NCI-H524 (cell line): ENCODE measurements at regions not wholly inside any gene's neighbourhood (a gene's known extent, or its start where the extent isn't known, plus 50 kb on each side); places are given as distances from the start of the nearest gene placed in this dataset.

ENCODE experiments used
- DNase-seq, 2 experiments: peaks; one replicate each; lab custom pipeline; 2025; lab: John Stamatoyannopoulos, UW

DNA sequence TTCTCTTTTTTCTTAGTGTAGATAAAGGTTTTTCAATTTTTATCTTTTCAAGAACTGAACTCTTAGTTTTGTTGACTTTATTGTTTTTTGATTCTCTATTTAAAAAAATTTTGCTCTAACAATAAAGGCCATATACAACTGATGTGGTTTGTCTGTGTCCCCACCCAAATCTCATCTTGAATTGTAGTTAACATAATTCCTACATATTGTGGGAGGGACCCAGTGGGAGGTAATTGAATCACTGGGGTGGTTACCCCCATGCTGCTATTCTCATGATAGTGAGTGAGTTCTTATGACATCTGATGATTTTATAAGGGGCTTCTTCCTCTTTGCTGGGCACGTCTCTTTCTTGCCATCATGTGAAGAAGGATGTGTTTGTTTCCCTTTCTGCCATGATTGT, 199.8 kb downstream of the DHX35 start:
- DNase-seq = no peak

DNA sequence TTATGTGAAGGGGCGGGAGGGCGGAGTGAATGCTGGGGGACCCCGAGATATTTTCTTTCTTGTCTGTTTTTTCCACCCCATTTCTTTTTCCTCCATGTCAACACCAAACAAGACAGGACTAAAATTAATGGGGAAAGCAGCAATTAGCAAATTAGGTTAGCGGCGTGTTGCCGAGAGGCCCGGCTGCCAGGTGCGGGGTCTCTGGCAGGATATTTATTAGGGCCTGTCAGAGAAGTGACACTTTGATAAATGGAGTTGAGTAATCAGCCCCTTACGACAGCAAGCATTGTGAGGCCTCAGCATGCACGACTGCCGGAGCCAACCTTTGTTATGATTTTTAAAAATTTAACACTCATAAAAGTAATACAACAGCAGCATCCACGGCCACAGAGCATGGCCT, 193.8 kb downstream of the DHX35 start:
- no peak for DNase-seq

DNA sequence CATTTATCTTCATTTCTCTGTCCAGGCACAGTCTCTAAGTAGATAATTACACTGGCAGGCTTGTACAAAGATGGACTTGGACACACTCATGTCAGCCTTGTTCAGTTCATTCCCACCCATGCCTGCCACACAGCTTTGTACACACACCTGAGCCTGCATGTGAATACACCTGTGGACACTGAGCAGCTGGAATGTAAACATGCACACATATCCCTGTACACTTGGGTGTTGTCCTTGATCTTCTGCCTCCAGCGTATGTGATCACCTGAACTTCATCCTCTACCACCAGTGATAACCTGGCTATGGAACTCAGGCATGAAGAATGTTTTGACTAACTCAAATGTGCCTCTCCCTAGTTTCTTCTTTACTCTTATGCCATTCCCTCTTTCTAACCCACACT, 190.6 kb downstream of the DHX35 start:
- no peak for DNase-seq

DNA sequence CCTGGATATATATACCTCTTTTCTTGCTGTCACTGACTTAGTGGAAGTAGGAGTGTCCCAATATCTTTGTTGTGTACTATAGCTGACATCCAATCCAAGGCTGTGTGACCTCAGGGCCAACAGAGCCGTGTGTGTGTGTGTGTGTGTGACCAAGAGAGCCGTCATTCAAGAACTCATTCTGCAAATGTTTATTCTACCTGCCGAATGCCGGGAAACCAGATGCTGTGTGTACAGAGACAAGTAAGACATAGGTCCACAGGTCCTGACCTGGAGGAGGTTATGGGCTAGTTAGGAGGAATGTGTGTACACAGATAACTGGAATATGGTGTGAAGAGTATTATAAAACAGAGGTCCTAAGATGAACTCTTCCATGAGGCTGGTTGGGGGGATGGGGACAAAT, 190.0 kb downstream of the DHX35 start:
- no peak for DNase-seq

DNA sequence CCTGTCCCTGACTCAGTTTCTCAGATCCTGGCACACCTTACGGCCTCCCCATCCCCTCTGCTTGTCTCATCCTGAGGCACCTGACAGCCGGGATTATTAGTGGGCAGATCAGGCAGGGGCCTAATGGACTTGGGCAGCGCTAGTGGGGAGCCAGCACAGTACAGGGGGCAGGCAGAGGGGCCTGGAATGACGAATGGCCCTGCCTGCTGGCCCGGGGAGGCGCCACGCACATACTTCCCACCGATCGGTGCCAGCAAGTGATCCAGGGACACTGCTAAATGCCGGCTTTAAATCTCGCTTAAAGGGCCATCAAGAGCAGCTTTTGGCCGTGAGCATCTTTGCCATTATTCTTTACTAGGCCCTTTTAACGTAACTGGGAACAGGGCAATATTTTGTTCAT, 188.4 kb downstream of the DHX35 start:
- DNase-seq = no peak

DNA sequence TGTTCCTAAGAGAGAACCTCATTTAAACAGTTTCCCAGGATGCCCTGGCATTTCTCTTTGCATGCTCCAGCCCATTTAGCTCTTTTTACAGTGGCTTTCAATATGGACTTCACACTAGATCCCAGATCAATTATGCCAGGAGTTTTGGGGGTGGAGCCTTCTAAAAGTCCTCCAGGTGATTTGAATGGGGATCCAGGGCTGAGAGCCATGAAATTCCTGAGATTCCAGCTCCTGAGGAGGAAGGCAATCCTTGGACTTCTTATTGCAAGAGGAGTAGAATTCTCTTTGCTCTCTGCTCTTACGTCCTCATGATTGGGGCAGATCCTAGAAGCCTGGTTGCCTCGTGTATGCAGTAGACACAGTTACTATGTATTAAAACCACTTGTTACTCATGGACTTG, 184.2 kb downstream of the DHX35 start:
- DNase-seq = no peak

DNA sequence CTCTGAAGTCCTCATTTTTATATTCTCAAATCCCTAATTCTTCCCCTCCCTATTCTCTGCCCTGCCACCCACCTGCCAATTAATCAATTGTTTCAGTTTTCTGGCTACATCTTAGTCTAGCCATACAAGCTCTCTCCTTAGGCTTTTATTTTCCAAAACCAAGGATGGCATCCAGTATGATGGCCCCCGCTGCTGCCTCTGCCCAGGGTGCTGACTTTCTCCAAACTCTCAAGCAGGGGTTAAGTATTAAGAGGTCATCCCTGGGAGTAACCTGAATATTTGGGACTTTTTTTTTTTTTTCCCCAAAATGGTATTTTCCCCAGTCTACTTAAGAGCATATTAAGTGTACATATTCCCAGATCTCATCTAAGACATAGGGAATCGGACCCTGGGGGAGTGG, 183.8 kb downstream of the DHX35 start:
- no peak for DNase-seq

DNA sequence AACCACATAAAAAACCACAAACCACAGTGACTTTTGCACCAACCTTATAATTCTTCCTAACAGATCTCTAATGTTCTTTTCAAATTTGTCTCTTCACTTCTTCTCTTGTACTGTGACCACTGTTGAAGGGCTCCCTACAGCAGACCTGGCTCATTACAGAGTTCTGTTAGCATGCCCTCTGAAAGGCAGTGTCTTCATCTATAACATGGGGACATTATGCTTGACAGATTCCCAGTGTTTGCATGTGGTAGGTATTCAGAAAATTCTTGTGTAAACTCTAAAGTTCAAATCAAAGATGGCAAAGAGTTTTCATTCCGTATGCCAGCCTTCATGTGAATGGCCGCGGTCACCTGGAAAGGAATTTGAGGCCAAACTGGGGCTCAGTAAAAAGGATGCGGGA, 182.6 kb downstream of the DHX35 start:
- no peak for DNase-seq

DNA sequence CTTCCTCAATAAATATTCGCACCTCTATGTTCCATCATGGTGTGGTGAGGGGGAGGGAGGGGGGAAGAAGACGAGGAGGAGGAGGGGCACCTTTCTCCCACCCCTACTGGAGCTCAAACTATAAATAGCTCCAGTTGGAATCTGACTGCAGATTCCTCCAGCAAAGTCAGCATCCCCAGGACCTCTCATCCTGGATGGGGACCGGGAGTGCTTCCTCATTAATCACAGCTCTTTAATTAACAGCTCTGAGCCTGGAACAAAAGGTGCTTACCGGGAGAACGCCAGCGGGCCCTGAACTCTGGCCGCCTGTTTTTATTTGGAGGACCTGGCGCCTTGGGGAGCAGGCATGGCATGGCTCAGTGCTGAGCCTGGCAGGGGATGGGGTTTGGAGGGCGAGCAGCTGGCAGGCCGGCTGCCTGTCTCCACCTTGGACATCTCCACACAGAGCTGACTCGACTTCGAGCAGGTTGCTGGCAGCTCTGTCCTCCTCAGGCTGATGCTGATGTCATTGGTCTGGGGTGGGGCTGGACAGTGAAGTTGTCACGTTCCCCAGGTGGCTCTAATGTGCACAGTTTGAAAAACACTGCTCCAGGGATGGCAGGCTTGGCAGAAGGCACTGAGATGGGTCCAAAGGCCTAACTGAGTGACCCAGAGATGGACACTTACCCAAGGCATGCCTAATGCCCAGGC, 180.4 kb downstream of the DHX35 start:
- no peak for DNase-seq

DNA sequence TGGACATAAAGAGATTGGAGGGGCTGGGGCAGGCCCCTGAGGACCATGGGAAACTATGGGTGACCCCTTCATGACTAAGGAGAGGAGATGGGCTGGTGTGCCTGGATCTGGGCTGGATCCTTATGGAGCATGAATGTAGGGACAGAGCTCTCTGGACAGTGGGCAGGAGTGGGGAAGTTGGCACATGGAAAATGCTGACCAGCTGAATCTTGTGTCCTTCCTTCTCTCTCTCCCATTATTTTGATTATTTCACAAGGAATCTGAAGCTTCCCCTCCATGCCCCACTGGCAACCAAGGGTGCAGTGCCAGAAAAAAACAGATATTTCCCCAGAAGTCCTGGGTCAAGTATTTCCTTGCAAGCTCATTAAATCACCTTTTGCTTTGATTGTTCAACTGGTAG, 175.2 kb downstream of the DHX35 start:
- no peak for DNase-seq

DNA sequence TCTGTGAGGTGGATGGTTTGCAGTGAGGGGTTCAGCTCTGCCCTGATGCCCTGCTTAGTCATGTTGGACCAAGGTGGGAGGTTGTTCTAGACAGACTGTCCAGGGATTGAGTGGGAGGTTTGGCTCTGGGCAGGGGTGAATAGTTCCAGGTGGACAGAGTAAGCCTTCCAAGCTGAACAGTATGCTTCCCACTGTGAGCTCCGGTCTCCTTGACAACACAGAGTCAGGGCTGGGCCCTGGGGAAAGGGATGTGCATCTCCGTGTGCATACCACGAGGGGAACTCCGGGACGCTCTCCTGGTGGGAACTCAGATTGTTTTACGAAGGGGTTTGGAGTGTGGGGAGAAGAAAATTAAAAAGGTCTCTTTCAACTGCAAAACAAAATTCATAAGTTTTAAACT, 174.7 kb downstream of the DHX35 start:
- no peak for DNase-seq

DNA sequence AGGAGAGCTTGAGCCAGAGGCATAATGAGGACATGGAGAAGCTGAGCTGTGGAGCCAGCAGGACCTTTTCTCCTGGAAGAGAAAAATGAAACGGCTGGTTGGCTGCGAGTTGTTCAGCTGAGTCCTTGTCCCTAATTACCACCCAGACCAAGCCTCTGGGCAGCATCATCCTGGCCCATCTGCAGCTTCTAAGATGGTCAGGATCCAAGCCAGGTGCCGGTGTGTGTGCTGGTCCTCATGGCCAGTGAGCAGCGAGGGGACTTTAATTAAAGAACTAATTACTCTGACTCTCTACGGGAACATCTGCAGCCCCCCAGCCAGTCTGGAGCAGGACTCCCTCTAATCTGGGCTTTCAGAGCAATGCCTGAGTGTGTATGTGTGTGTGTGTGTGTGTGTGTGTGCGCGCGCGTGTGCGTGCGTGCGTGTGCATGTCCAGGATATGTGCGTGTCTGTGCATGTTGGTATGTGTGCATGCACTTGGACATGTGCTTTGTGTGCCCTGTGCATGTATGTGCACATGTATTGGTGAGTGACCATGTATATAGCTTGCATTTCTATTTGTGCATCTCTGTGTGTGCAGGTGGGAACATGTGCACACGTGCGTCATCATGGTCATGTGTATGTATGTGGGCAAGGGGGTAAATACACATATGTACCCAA, 173.9 kb downstream of the DHX35 start:
- DNase-seq = no peak

DNA sequence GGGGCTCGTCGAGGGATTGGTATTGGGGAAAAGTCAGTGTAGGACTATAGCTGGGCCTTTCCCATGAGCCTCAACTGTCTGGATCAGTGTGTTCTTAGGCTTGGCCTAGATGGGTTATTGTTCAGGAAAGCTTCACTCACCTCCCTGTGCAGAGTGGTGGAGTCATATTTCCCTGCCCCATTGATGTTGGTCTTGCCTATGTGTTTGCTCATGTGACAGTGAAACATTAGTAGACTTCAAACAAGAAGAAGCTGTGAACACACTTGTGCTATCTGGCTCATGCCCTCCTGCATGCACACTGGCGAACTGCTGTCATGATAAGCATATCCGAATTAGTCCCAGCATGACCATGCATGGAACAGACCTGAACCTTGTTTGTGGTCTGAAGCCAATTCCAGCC, 171.1 kb downstream of the DHX35 start:
- DNase-seq = no peak

DNA sequence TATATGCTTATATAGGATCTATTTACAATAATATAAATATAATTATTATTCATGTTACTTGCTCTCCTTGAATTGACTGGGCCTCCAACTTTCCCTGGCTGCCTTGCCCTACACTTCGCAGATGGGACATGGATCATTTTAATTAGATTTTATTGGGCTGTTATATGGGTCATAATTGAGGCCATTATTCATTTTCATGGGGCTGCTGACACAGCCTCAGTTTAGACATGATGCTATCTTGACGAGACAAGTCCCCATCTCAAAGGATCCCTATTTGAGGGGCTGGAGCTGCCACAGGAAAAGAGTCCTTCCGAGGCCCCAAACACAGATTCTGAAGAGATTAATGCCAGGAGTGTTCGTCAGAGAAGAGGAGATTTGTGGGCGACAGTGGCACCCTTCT, 170.4 kb downstream of the DHX35 start:
- no peak for DNase-seq

DNA sequence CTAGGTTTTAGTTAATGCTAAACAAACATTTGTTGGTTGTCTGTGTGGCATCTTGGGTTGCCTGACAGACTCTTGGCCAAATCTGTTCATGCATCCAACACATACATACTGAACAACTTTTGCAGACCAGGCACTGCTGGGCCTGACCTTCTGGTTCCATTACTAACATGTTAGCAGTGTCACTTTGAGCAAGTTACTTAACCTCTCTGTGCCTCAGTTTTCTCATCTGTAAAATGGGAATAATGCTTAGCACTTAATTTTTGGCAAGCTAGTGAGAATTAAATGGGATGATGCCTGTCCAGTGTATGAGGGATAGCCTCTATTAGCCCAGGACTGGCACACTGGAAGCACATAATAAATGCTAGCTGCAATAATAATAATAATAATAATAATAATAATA, 169.9 kb downstream of the DHX35 start:
- DNase-seq = no peak

DNA sequence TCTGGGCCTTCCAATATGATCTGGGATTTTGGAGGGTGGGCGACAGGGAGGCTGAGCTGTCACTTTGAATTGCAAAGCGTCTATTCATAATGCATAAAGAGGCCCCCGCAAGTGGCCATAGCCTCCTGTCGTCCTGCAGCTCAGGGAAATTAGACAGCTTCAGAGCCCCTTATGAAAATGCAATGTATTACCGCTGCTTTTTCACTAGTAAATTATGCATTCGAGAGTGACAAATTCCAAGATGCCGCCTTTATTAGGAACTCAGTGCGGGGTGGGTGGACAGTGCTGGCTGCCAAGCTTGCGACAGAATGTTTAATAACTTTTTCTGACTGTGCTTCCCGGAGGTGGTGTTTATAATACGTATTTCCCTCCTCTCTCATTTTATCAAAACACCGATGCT, 168.5 kb downstream of the DHX35 start:
- DNase-seq = no peak

DNA sequence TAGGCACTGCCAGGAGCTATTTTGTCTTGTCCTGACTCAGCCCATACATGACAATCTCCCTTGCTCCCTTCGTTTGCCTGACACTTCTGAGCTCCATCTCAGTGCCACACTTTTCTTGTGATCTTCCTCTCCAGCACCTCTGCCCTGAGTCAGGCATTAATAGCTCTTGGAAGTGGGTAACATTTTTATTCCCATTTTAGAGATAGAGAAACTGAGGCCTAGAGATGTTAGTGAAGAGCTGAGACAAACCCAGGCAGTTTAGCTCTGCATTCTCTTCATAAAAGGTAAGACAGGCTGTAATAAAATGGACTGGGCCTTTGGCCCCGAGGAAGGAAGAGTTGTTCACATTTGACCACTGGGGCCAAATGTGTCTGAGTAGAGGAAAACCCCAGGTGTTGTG, 167.4 kb downstream of the DHX35 start:
- no peak for DNase-seq

DNA sequence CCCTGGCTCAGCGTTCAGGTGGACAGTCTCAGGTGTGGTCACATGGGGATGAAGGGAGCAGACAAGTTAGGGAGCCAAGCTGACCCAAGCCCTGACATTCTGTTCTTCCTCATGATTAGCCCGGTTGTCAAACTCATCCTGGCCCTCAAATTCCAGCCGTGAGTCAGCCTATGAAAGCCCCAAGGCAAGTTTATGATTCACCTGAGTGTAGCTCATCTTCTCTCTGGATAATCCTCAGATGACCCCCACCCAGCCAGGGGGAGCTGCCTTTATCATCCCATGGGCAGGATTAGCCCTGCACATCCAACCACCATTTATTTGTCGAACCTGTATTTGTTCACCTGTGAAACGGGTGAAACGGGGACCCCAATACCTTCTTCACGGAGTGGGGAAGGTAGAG, 161.9 kb downstream of the DHX35 start:
- DNase-seq = no peak

DNA sequence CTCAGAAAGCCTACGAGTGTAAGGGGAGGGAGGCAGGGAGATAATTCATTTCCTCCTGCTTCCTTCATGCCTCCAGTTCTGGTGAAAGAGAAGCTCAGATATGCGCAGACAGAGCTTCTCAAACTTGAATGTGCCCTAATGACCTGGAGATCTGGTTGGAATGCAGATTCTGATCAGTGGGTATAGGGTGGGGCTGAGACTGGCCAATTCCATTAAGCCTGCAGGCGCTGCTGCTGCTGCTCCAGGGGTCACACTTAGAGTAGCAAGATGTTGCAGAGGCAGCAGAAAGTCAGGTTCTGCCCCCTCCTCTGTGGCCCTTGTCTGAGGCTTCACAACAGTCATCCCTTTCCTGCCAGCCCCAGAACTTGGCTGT, 161.0 kb downstream of the DHX35 start:
- no peak for DNase-seq

DNA sequence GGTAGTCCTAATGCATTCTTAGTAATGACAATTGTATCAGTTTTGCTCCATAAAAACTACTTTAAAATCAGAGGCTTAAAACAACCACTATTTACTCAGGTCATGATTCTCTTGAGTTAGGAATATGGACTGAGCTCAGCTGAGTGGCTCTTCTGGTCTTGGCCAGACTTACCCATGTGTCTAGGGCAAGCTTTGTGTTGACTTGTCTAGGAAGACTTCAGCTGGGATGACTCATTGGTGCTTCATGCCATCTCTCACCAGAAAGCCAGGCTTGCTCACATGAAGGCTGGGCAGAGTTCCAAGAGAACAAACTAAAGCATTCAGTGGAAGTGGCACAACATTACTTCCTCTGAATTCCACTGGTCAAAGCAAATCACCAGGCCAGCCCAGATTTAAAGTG, 155.3 kb downstream of the DHX35 start:
- DNase-seq = no peak

DNA sequence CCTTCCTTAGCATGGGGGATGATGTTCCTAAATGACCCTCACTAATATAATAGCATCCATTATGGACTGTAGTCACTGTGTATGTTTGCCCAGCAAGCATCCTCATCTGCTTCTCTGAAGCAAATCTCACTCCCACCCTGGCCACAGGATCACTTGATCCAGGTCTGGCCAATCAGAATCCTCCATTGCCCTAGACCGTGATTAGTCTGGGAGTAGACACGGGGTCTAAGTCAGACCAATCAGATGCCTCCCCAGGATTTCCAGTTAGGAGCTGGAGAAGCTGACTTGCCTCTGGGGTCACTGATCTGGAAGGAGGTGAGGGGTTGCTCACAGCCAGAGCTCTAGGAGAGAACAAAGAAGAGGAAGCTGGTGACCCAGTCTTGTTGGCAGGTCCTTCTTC, 153.9 kb downstream of the DHX35 start:
- no peak for DNase-seq

DNA sequence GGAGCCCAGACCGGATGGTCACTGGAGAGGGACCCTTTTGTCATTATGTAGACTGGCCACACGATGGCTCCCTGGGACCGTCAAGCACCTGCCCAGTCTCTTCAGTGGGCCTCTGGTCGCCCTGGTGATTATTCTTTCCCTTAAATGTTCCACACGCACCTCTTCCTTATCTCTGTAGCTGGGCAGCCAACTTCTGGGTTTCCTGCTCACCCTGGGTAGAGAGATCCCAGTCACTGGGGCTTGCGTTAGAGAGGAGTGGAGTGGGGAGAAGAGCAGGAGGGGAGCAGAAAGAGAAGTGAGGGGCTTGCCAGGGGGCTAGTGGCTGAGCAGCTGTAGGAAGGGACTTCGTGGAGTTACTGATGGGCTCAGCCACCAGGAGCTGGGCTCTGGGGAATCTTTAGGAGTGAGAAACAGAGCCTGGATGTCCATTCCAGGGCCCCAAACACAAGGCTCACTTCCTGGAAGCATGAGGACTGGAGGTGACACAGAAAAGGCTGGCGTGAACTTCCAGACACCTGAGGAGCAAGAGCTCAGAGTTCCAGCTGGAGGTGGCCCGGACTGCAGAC, 150.1 kb downstream of the DHX35 start:
- DNase-seq = peak; percentile 27 to 64

DNA sequence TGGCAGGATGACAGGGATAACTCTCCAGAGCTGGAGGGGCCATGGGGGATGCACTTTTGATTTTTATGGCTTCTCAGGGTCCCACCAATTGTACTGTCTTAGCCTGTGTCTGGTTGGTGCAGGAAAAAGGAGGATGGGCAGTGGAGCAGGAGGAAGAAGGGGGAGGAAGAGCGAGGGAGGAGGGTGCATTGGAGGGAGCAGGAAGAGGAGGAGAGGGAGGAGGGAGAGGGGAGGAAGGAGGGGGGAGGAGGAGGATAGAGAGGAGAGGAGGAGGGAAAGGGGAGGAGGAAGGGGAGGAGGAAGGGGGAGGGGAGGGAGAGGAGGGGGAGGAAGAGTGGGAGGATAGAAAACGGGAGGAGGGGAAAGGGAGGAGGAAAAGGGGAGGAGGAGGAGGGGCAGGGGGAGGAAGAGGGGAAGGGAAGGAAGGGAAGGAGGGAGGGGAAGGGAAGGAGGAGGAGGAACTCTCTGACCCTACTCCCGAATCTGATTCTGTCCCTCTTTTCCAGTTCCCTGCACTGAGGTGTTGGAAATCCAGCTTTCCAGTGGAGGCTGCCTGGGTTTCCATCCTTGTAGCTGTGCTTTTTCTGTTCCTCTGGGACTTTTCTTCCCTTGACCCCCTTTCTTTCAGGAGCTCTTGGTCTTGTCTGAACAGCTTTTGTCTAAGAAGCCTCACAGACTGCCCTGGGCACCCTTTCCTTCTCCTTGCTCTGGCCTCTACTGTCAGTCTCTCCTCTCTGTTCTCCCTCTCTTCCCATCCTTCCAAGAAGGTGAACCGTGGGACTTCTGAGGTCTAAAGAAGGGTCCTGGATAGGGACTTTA, 149.4 kb downstream of the DHX35 start:
- no peak for DNase-seq
